Fibroblast of lung (primary cell): ENCODE measurements at regions not wholly inside any gene's neighbourhood (a gene's known extent, or its start where the extent isn't known, plus 50 kb on each side); places are given as distances from the start of the nearest gene placed in this dataset.

Experiments
- DNase-seq, 2 donors: peaks; one replicate each; pipeline versions ENCODE4 v3.0.0 to v3.0.0-alpha.2; 2010; ENCODE audit warnings: low read depth in 2 of 2
- H2AFZ ChIP-seq: 2 replicates; pipeline ENCODE4 v1.5.1; 2012; ENCODE audit warnings: low read length, control low read depth, inconsistent platforms
- H3K27ac ChIP-seq: 2 replicates; pipeline ENCODE4 v1.5.1; 2011; ENCODE audit warnings: low read length, control low read depth; ENCODE audit not compliant: insufficient read depth
- H3K27me3 ChIP-seq: 2 replicates; pipeline ENCODE4 v1.5.1; 2011; ENCODE audit warnings: mild to moderate bottlenecking, low read length; ENCODE audit not compliant: control insufficient read depth, insufficient read depth
- H3K36me3 ChIP-seq: 2 replicates; pipeline ENCODE4 v1.5.1; 2011; ENCODE audit warnings: low read length; ENCODE audit not compliant: control insufficient read depth, insufficient read depth
- H3K4me1 ChIP-seq: 2 replicates; pipeline ENCODE4 v1.5.1; 2011; ENCODE audit warnings: low read length; ENCODE audit not compliant: control insufficient read depth, insufficient read depth; ENCODE audit errors: extremely low read depth
- H3K4me2 ChIP-seq: 2 replicates; pipeline ENCODE4 v1.5.1; 2011; ENCODE audit warnings: low read length, control low read depth; ENCODE audit not compliant: insufficient read depth; ENCODE audit errors: extremely low read depth
- H3K4me3 ChIP-seq, 4 experiments: fragments of 200-600 bp in 1 of 4; sonication (generic) in 1 of 4; replicated peaks in 1 of 4; 2 replicates each; pipeline ENCODE4 v1.5.1; 2011 to 2016; ENCODE audit warnings: low read length in 4 of 4, low read depth in 3 of 4, mild to moderate bottlenecking in 3 of 4, control low read depth in 2 of 4, inconsistent platforms in 1 of 4, mixed read lengths in 1 of 4; ENCODE audit not compliant: insufficient read depth in 1 of 4; ENCODE audit errors: control extremely low read depth in 1 of 4
- H3K79me2 ChIP-seq: 2 replicates; pipeline ENCODE4 v1.5.1; 2012; ENCODE audit warnings: mild to moderate bottlenecking, low read length, inconsistent platforms; ENCODE audit not compliant: control insufficient read depth, insufficient read depth
- H3K9ac ChIP-seq: 2 replicates; pipeline ENCODE4 v1.5.1; 2011; ENCODE audit warnings: mild to moderate bottlenecking, low read length, control low read depth; ENCODE audit not compliant: insufficient read depth
- H3K9me3 ChIP-seq: 2 replicates; pipeline ENCODE4 v1.5.1; 2012; ENCODE audit warnings: low read depth, low read length; ENCODE audit not compliant: control insufficient read depth, insufficient read depth
- H4K20me1 ChIP-seq: 2 replicates; pipeline ENCODE4 v1.5.1; 2011; ENCODE audit warnings: low read length; ENCODE audit not compliant: control insufficient read depth, insufficient read depth; ENCODE audit errors: extremely low read depth
- CTCF ChIP-seq, 2 donors: IDR thresholded peaks in 1 of 2; conservative IDR thresholded peaks in 1 of 2; 1 replicate in 1 of 2; 2 replicates in 1 of 2; pipeline ENCODE4 v1.5.1; 2011 to 2012; ENCODE audit warnings: low read length in 2 of 2, control low read depth in 1 of 2, inconsistent platforms in 1 of 2, low read depth in 1 of 2, mild to moderate bottlenecking in 1 of 2
- EZH2 ChIP-seq: IDR thresholded peaks from 2 replicates; pipeline ENCODE4 v1.5.1; 2012; ENCODE audit warnings: low read length, control low read depth, mild to moderate bottlenecking; ENCODE audit errors: missing control alignments

- TF ChIP-seq EZH2 = no peak
- no peak for TF ChIP-seq CTCF (conservative IDR thresholded peaks at IDR 0.05 in 1 of 2, IDR thresholded peaks at IDR 0.05 in 1 of 2; ENCODE audit: low read depth in 1 of 2, low read length in 2 of 2)
- H3K9me3 ChIP-seq = no peaks in the 10 kb centered on the region
- H3K27me3 ChIP-seq = no peaks in the 10 kb centered on the region
- no peaks in the 10 kb centered on the region for H3K4me1 ChIP-seq
- H3K4me2 ChIP-seq = no peak overlapping the region
- H3K36me3 ChIP-seq = no peaks in the 10 kb centered on the region
- no peak overlapping the region for H3K4me3 ChIP-seq
- DNase-seq = peak in 1 of 2 donors; percentile 3
- H4K20me1 ChIP-seq = no peaks in the 10 kb centered on the region
- H2AFZ ChIP-seq = no peak overlapping the region
- no peak overlapping the region for H3K27ac ChIP-seq
- no peaks in the 10 kb centered on the region for H3K79me2 ChIP-seq
- H3K9ac ChIP-seq = no peak overlapping the region
Measured at GRCh38 chr12:87679251-87679650, 349.9 kb downstream of the C12orf50 start.

- H3K4me2 ChIP-seq = no peak overlapping the region
- H3K4me3 ChIP-seq = no peak overlapping the region
- H3K9ac ChIP-seq = no peak overlapping the region
- no peak overlapping the region for H2AFZ ChIP-seq
- no peaks in the 10 kb centered on the region for H3K4me1 ChIP-seq
- DNase-seq = peak; percentile 30 to 78
- no peak overlapping the region for H3K27ac ChIP-seq
- TF ChIP-seq CTCF (conservative IDR thresholded peaks at IDR 0.05 in 1 of 2, IDR thresholded peaks at IDR 0.05 in 1 of 2; ENCODE audit: low read depth in 1 of 2, low read length in 2 of 2) = no peak
- TF ChIP-seq EZH2 = no peak
- H3K27me3 ChIP-seq = no peaks in the 10 kb centered on the region
- H4K20me1 ChIP-seq = no peaks in the 10 kb centered on the region
- H3K36me3 ChIP-seq = no peaks in the 10 kb centered on the region
- H3K79me2 ChIP-seq = no peaks in the 10 kb centered on the region
- no peaks in the 10 kb centered on the region for H3K9me3 ChIP-seq
Measured at GRCh38 chr12:87678453-87678852, 350.7 kb downstream of the C12orf50 start.

- H4K20me1 ChIP-seq = no peaks in the 10 kb centered on the region
- H2AFZ ChIP-seq = no peak overlapping the region
- no peak overlapping the region for H3K4me3 ChIP-seq
- TF ChIP-seq CTCF (conservative IDR thresholded peaks at IDR 0.05 in 1 of 2, IDR thresholded peaks at IDR 0.05 in 1 of 2; ENCODE audit: low read depth in 1 of 2, low read length in 2 of 2) (no peak), EZH2 (no peak)
- H3K27ac ChIP-seq = no peak overlapping the region
- no peaks in the 10 kb centered on the region for H3K27me3 ChIP-seq
- H3K9me3 ChIP-seq = no peaks in the 10 kb centered on the region
- H3K9ac ChIP-seq = no peak overlapping the region
- no peaks in the 10 kb centered on the region for H3K36me3 ChIP-seq
- peak in 1 of 2 donors; percentile 24 for DNase-seq
- no peaks in the 10 kb centered on the region for H3K4me1 ChIP-seq
- H3K79me2 ChIP-seq = no peaks in the 10 kb centered on the region
- H3K4me2 ChIP-seq = no peak overlapping the region
Measured at GRCh38 chr12:87676731-87677130, 352.5 kb downstream of the C12orf50 start.
